IMR-90 (cell line): ENCODE measurements at regions not wholly inside any gene's neighbourhood (a gene's known extent, or its start where the extent isn't known, plus 50 kb on each side); places are given as distances from the start of the nearest gene placed in this dataset.

Experiments used
- ATAC-seq: fragments of 200-7000 bp; cut with Tn5 transposase; 2 replicates; pipeline ENCODE4 v1.9.1; 2020; ENCODE audit warnings: low read depth, mild to moderate bottlenecking, moderate library complexity
- BruUV-seq: library from RNA; stranded (reverse); fragments of 400-500 nt; replicated peaks from 2 replicates; lab custom pipeline; 2021; lab: Mats Ljungman, UMichigan
- CTCF ChIA-PET: fragments of 300-600 bp; formaldehyde crosslinking; extraction: SDS; loops from one replicate; lab custom pipeline; 2021; ENCODE audit warnings: antibody characterized with exemption; lab: Yijun Ruan, JAX
- POLR2A ChIA-PET: fragments of 300-600 bp; sonication (Branson Sonifier 250); formaldehyde crosslinking; loops from one replicate; lab custom pipeline; 2022; ENCODE audit warnings: antibody characterized with exemption; ENCODE audit not compliant: unreplicated experiment; lab: Charles Lee
- DNase-seq: peaks from one replicate; pipeline ENCODE4 v3.0.0; 2013
- H2AFZ ChIP-seq: replicated peaks from 2 replicates; pipeline ENCODE3; 2013; ENCODE audit warnings: low read length, mild to moderate bottlenecking; ENCODE audit not compliant: poor library complexity
- H2AK5ac ChIP-seq: 2 replicates; pipeline ENCODE4 v1.6.1; 2013; ENCODE audit warnings: low read depth, low read length, inconsistent platforms
- H2AK9ac ChIP-seq: replicated peaks from 2 replicates; pipeline ENCODE3; 2013; ENCODE audit warnings: mild to moderate bottlenecking, low read depth, low read length, moderate library complexity; ENCODE audit not compliant: poor library complexity
- H2BK120ac ChIP-seq: 2 replicates; pipeline ENCODE4 v1.6.1; 2013; ENCODE audit warnings: low read depth, low read length, inconsistent platforms
- H2BK15ac ChIP-seq: 3 replicates; pipeline ENCODE4 v1.6.1; 2013; ENCODE audit warnings: low read depth, low read length, inconsistent platforms
- H2BK20ac ChIP-seq: 2 replicates; pipeline ENCODE4 v1.6.1; 2013; ENCODE audit warnings: low read depth, mild to moderate bottlenecking, inconsistent platforms, low read length, moderate library complexity
- H2BK5ac ChIP-seq: 2 replicates; pipeline ENCODE4 v1.6.1; 2013; ENCODE audit warnings: mild to moderate bottlenecking, low read depth, low read length, inconsistent platforms; ENCODE audit not compliant: poor library complexity, severe bottlenecking
- H3K14ac ChIP-seq: replicated peaks from 2 replicates; pipeline ENCODE4 v1.6.1; 2013; ENCODE audit warnings: low read depth, low read length, inconsistent platforms
- H3K18ac ChIP-seq: 2 replicates; pipeline ENCODE4 v1.6.1; 2013; ENCODE audit warnings: low read depth, low read length, control low read depth
- H3K23ac ChIP-seq: 2 replicates; pipeline ENCODE4 v1.6.1; 2013; ENCODE audit warnings: low read depth, low read length, inconsistent platforms
- H3K27ac ChIP-seq: 2 replicates; pipeline ENCODE4 v1.5.1; 2013; ENCODE audit warnings: mild to moderate bottlenecking, control low read depth, low read length; ENCODE audit not compliant: insufficient read depth
- H3K27me3 ChIP-seq: 2 replicates; pipeline ENCODE4 v1.6.1; 2013; ENCODE audit warnings: low read length; ENCODE audit not compliant: control insufficient read depth, insufficient read depth
- H3K36me3 ChIP-seq: 2 replicates; pipeline ENCODE4 v1.6.1; 2013; ENCODE audit warnings: low read length, mixed read lengths; ENCODE audit not compliant: control insufficient read depth, insufficient read depth
- H3K4ac ChIP-seq: 2 replicates; pipeline ENCODE4 v1.6.1; 2013; ENCODE audit warnings: low read depth, low read length, inconsistent platforms
- H3K4me1 ChIP-seq: 2 replicates; pipeline ENCODE4 v1.6.1; 2013; ENCODE audit warnings: low read length, mixed read lengths; ENCODE audit not compliant: control insufficient read depth, insufficient read depth
- H3K4me2 ChIP-seq: 2 replicates; pipeline ENCODE4 v1.6.1; 2013; ENCODE audit warnings: low read depth, mild to moderate bottlenecking, control low read depth, low read length, moderate library complexity
- H3K4me3 ChIP-seq: 2 replicates; pipeline ENCODE4 v1.5.1; 2013; ENCODE audit warnings: low read depth, mild to moderate bottlenecking, control low read depth, low read length, moderate library complexity; ENCODE audit not compliant: insufficient read depth
- H3K56ac ChIP-seq: 2 replicates; pipeline ENCODE4 v1.6.1; 2013; ENCODE audit warnings: low read length, inconsistent platforms; ENCODE audit not compliant: insufficient read depth; ENCODE audit errors: extremely low read depth
- H3K79me1 ChIP-seq, 2 experiments: 2 replicates each; pipeline ENCODE4 v1.6.1; 2013; ENCODE audit warnings: low read length in 2 of 2, inconsistent platforms in 1 of 2, low read depth in 1 of 2
- H3K9ac ChIP-seq: 2 replicates; pipeline ENCODE4 v1.6.1; 2013; ENCODE audit warnings: low read depth, low read length, control low read depth
- H3K9me1 ChIP-seq: 2 replicates; pipeline ENCODE4 v1.6.1; 2013; ENCODE audit warnings: low read length, inconsistent platforms; ENCODE audit not compliant: insufficient read depth
- H3K9me3 ChIP-seq: 2 replicates; pipeline ENCODE4 v1.6.1; 2013; ENCODE audit warnings: low read length; ENCODE audit not compliant: control insufficient read depth, insufficient read depth
- H4K20me1 ChIP-seq: 2 replicates; pipeline ENCODE4 v1.6.1; 2013; ENCODE audit warnings: low read length, inconsistent platforms; ENCODE audit not compliant: insufficient read depth
- H4K5ac ChIP-seq: 2 replicates; pipeline ENCODE4 v1.6.1; 2013; ENCODE audit warnings: mild to moderate bottlenecking, low read depth, low read length, control low read depth
- H4K8ac ChIP-seq, 2 experiments: 2 replicates each; pipeline ENCODE4 v1.6.1; 2013; ENCODE audit warnings: low read depth in 2 of 2, low read length in 2 of 2, control low read depth in 1 of 2, inconsistent platforms in 1 of 2
- H4K91ac ChIP-seq: 2 replicates; pipeline ENCODE4 v1.6.1; 2013; ENCODE audit warnings: low read depth, low read length, inconsistent platforms; ENCODE audit not compliant: insufficient read depth
- FOS ChIP-seq: fragments of 150-350 bp; IDR thresholded peaks from 2 replicates; pipeline ENCODE4 v1.6.1; 2016; ENCODE audit warnings: low read depth, low read length
- MAZ ChIP-seq: IDR thresholded peaks from 2 replicates; pipeline ENCODE4 v1.6.1; 2012; ENCODE audit warnings: low read depth, mild to moderate bottlenecking, low read length, improper control_type of control experiment, moderate library complexity, borderline replicate concordance
- NFE2L2 ChIP-seq: fragments of 150-350 bp; IDR thresholded peaks from 2 replicates; pipeline ENCODE4 v1.6.1; 2016; ENCODE audit warnings: low read depth, mild to moderate bottlenecking, low read length
- POLR2A ChIP-seq: IDR thresholded peaks from 2 replicates; pipeline ENCODE4 v1.6.1; 2012; ENCODE audit warnings: mild to moderate bottlenecking, low read depth, low read length
- RAD21 ChIP-seq: IDR thresholded peaks from 2 replicates; pipeline ENCODE4 v1.6.1; 2012; ENCODE audit warnings: low read length, improper control_type of control experiment
- RFX5 ChIP-seq: IDR thresholded peaks from 2 replicates; pipeline ENCODE4 v1.8.0; 2012; ENCODE audit warnings: low read depth, mild to moderate bottlenecking, low read length, moderate library complexity
- WGBS, 2 experiments: methylation state at CpG; one replicate each; pipeline versions ENCODE4 v1.1.5 to v1.1.7; 2013; ENCODE audit warnings: missing lambda C conversion rate in 2 of 2; ENCODE audit not compliant: insufficient read length in 1 of 2; ENCODE audit errors: extremely low coverage in 2 of 2; 5-methylcytosine and 5-hydroxymethylcytosine counted together
- dilution Hi-C: fragments of 300-500 bp; cut with HindIII; formaldehyde crosslinking; loops from one replicate; pipeline ENCODE4 v1.14.3; 2018; ENCODE audit warnings: low sequenced_read_pairs; ENCODE audit not compliant: unreplicated experiment
- in situ Hi-C: fragments of 300-500 bp; cut with MboI; formaldehyde crosslinking; loops from 3 replicates; pipeline ENCODE4 v1.14.3; 2019; ENCODE audit warnings: low sequenced_read_pairs, inconsistent platforms, mixed read lengths
- intact Hi-C: fragments of 100-400 bp; cut with micrococcal nuclease; formaldehyde crosslinking; loops from 2 replicates; pipeline ENCODE4 v1.10.0; 2022
- TF ChIP-seq, protein P1 (sequence below): fragments of 150-350 bp; IDR thresholded peaks from 2 replicates; pipeline ENCODE4 v1.6.1; 2017; ENCODE audit warnings: mild to moderate bottlenecking, antibody characterized with exemption, low read length, low read depth
- TF ChIP-seq, protein P2 (sequence below): fragments of 150-350 bp; IDR thresholded peaks from 2 replicates; pipeline ENCODE4 v1.6.1; 2016; ENCODE audit warnings: low read depth, mild to moderate bottlenecking, low read length, moderate library complexity, borderline replicate concordance

GRCh38 chr12:125966641-125967040, 901.4 kb downstream of the AACS start:
- ATAC-seq: no peak

More at GRCh38 chr12:125966641-125967040, 901.4 kb downstream of the AACS start:
- Histone ChIP-seq H3K4me2 (no peak overlapping the region), H3K18ac (no peak overlapping the region), H3K9me1 (no peaks in the 10 kb centered on the region), H2BK20ac (no peak overlapping the region), H4K8ac (no peak overlapping the region), H3K56ac (no peak overlapping the region), H2AK5ac (no peak overlapping the region), H2BK15ac (no peak overlapping the region), H2AFZ (no peak overlapping the region), H3K36me3 (no peaks in the 10 kb centered on the region), H3K4me1 (no peaks in the 10 kb centered on the region), H3K9me3 (peaks cover 14% of the 10 kb centered on the region), H3K14ac (no peak overlapping the region), H2BK5ac (no peak overlapping the region), H3K4ac (no peak overlapping the region), H3K9ac (no peak overlapping the region), H2AK9ac (no peak overlapping the region), H3K27ac (no peak overlapping the region), H3K79me1 (no peaks in the 10 kb centered on the region), H4K20me1 (no peaks in the 10 kb centered on the region), H2BK120ac (no peak overlapping the region), H3K23ac (no peak overlapping the region), H3K27me3 (no peaks in the 10 kb centered on the region), H4K91ac (no peak overlapping the region), H4K5ac (no peak overlapping the region), H3K4me3 (no peak overlapping the region)
- TF ChIP-seq MAZ (no peak), RFX5 (no peak), FOS (no peak), RAD21 (no peak), POLR2A (no peak), NFE2L2 (no peak)
- TF ChIP-seq, protein P1, sequence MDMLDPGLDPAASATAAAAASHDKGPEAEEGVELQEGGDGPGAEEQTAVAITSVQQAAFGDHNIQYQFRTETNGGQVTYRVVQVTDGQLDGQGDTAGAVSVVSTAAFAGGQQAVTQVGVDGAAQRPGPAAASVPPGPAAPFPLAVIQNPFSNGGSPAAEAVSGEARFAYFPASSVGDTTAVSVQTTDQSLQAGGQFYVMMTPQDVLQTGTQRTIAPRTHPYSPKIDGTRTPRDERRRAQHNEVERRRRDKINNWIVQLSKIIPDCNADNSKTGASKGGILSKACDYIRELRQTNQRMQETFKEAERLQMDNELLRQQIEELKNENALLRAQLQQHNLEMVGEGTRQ: no peak
- TF ChIP-seq, protein P2, sequence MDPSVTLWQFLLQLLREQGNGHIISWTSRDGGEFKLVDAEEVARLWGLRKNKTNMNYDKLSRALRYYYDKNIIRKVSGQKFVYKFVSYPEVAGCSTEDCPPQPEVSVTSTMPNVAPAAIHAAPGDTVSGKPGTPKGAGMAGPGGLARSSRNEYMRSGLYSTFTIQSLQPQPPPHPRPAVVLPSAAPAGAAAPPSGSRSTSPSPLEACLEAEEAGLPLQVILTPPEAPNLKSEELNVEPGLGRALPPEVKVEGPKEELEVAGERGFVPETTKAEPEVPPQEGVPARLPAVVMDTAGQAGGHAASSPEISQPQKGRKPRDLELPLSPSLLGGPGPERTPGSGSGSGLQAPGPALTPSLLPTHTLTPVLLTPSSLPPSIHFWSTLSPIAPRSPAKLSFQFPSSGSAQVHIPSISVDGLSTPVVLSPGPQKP: no peak
- no TSS peak for BruUV-seq
- POLR2A ChIA-PET: no interaction called here
- dilution Hi-C loops (no loop called here), in situ Hi-C loops (no loop called here), intact Hi-C loops (no loop called here)
- CTCF ChIA-PET: no interaction called here
- no peak for DNase-seq
- 80% methylated on average over 1 of the region's 7 CpGs; no CpG with 5 or more reads in 1 of the 2 experiments for WGBS, 2 experiments
